Left ventricle myocardium inferior (tissue), 1 donor: ENCODE measurements at regions not wholly inside any gene's neighbourhood (a gene's known extent, or its start where the extent isn't known, plus 50 kb on each side); places are given as distances from the start of the nearest gene placed in this dataset.

ENCODE experiments used
- DNase-seq: peaks from one replicate; pipeline ENCODE4 v3.0.0-alpha.2; 2020
- H3K27ac ChIP-seq: fragments of 200-600 bp; replicated peaks from 2 replicates; pipeline ENCODE4 v1.8.0; 2021
- H3K27me3 ChIP-seq: fragments of 200-600 bp; 2 replicates; pipeline ENCODE4 v1.8.0; 2021; ENCODE audit warnings: low read depth
- H3K36me3 ChIP-seq: fragments of 200-600 bp; 2 replicates; pipeline ENCODE4 v1.8.0; 2021
- H3K4me1 ChIP-seq: fragments of 200-600 bp; 2 replicates; pipeline ENCODE4 v1.8.0; 2021
- H3K4me3 ChIP-seq: fragments of 200-600 bp; 2 replicates; pipeline ENCODE4 v1.8.0; 2021; ENCODE audit warnings: mild to moderate bottlenecking, moderate library complexity
- H3K9me3 ChIP-seq: fragments of 200-600 bp; replicated peaks from 2 replicates; pipeline ENCODE4 v1.8.0; 2021
- CTCF ChIP-seq: fragments of 200-600 bp; IDR thresholded peaks from 2 replicates; pipeline ENCODE4 v1.8.0; 2021; ENCODE audit warnings: antibody characterized with exemption, mild to moderate bottlenecking, borderline replicate concordance
- intact Hi-C: fragments of 100-400 bp; cut with micrococcal nuclease; formaldehyde crosslinking; loops from one replicate; pipeline ENCODE4 v1.11.0; 2022
- donor health status: DM: no; HTN: yes; CAD: no; lungs with severe emphysema.

DNA sequence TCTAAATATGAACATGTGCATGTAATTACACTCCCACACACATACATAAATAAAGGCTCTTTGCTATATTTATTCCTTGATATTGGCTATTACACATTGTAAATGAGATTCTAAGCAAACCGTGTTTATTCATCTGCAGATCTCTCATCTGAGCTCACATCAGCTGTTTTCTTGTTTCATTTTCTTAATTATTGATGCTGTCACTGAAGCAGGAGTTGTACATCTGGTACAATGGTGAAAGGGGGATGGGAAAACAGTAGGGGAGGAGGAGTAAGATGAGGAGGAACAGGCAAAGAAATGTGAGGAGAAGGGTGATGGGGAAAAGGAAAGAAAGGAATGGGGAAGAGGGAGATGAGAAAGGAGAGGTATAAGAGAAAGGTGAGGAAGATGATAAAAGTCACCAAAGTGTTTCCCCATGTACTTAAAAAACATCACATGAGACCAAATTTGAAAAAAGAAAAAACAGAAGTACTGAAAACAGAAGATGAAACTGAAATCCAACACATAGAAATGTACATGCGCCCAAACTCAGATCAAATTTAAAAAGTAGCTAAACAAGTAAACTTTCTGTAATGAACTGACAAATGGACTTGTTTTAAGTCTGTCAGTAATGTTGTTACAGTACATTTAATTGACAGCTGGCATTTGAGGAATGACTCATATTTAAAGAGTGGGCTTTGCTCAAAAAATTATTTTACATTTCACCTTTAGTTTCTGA is 472.2 kb downstream of the ARL4A start:
- TF ChIP-seq CTCF: no peak
- no peak for DNase-seq
- no peaks in the 10 kb centered on the region for H3K27me3 ChIP-seq
- H3K4me1 ChIP-seq: no peaks in the 10 kb centered on the region
- no peak overlapping the region for H3K4me3 ChIP-seq
- H3K27ac ChIP-seq: no peak overlapping the region
- intact Hi-C loops: no loop called here
- H3K9me3 ChIP-seq: no peaks in the 10 kb centered on the region
- H3K36me3 ChIP-seq: no peaks in the 10 kb centered on the region

GRCh38 chr7:13161125-13161524 is 473.7 kb downstream of the ARL4A start:
- H3K27ac ChIP-seq: no peak overlapping the region
- H3K36me3 ChIP-seq: no peaks in the 10 kb centered on the region
- intact Hi-C loops: no loop called here

GRCh38 chr7:13165854-13166253 is 478.4 kb downstream of the ARL4A start:
- Histone ChIP-seq H3K27ac (no peak overlapping the region), H3K9me3 (no peaks in the 10 kb centered on the region)
- intact Hi-C loops: no loop called here

More at GRCh38 chr7:13161125-13161524, 473.7 kb downstream of the ARL4A start:
- TF ChIP-seq CTCF: no peak
- H3K4me1 ChIP-seq: no peaks in the 10 kb centered on the region
- H3K4me3 ChIP-seq: no peak overlapping the region
- DNase-seq: no peak
- no peaks in the 10 kb centered on the region for H3K27me3 ChIP-seq
- H3K9me3 ChIP-seq: no peaks in the 10 kb centered on the region

GRCh38 chr7:13166801-13167200 is 479.4 kb downstream of the ARL4A start:
- intact Hi-C loops: no loop called here
- no peak for DNase-seq
- TF ChIP-seq CTCF: no peak
- no peaks in the 10 kb centered on the region for H3K27me3 ChIP-seq
- no peaks in the 10 kb centered on the region for H3K9me3 ChIP-seq
- no peaks in the 10 kb centered on the region for H3K4me1 ChIP-seq
- H3K4me3 ChIP-seq: no peak overlapping the region
- H3K36me3 ChIP-seq: no peaks in the 10 kb centered on the region
- H3K27ac ChIP-seq: no peak overlapping the region

More at GRCh38 chr7:13165854-13166253, 478.4 kb downstream of the ARL4A start:
- no peak overlapping the region for H3K4me3 ChIP-seq
- H3K4me1 ChIP-seq: no peaks in the 10 kb centered on the region
- H3K36me3 ChIP-seq: no peaks in the 10 kb centered on the region
- no peak for TF ChIP-seq CTCF
- DNase-seq: no peak
- no peaks in the 10 kb centered on the region for H3K27me3 ChIP-seq

GRCh38 chr7:13169356-13169755 is 481.9 kb downstream of the ARL4A start:
- Histone ChIP-seq H3K4me1 (no peaks in the 10 kb centered on the region), H3K27me3 (no peaks in the 10 kb centered on the region), H3K4me3 (no peak overlapping the region), H3K27ac (no peak overlapping the region), H3K36me3 (no peaks in the 10 kb centered on the region), H3K9me3 (no peaks in the 10 kb centered on the region)
- intact Hi-C loops: no loop called here
- no peak for DNase-seq
- TF ChIP-seq CTCF: no peak
